H9 (cell line): ENCODE measurements at regions not wholly inside any gene's neighbourhood (a gene's known extent, or its start where the extent isn't known, plus 50 kb on each side); places are given as distances from the start of the nearest gene placed in this dataset.

Experiments used
- DNase-seq: peaks from one replicate; pipeline ENCODE4 v3.0.0-alpha.2; 2017
- H2AFZ ChIP-seq: one replicate; pipeline ENCODE4 v1.6.1; 2013; ENCODE audit warnings: mild to moderate bottlenecking, low read length, control low read depth, moderate library complexity
- H2AK5ac ChIP-seq: 2 replicates; pipeline ENCODE4 v1.6.1; 2013; ENCODE audit warnings: low read length, control low read depth, mixed read lengths; ENCODE audit not compliant: insufficient read length
- H2BK120ac ChIP-seq: one replicate; pipeline ENCODE4 v1.6.1; 2013; ENCODE audit warnings: low read depth, mild to moderate bottlenecking, low read length, control low read depth, inconsistent platforms; ENCODE audit not compliant: poor library complexity, severe bottlenecking
- H2BK12ac ChIP-seq: 2 replicates; pipeline ENCODE4 v1.6.1; 2013; ENCODE audit warnings: low read length, control low read depth, mixed read lengths, low read depth; ENCODE audit not compliant: insufficient read length
- H2BK15ac ChIP-seq: 2 replicates; pipeline ENCODE4 v1.6.1; 2013; ENCODE audit warnings: low read depth, low read length, control low read depth
- H2BK20ac ChIP-seq: one replicate; pipeline ENCODE4 v1.6.1; 2013; ENCODE audit warnings: low read depth, mild to moderate bottlenecking, low read length, control low read depth, inconsistent platforms; ENCODE audit not compliant: poor library complexity, severe bottlenecking
- H2BK5ac ChIP-seq: 2 replicates; pipeline ENCODE4 v1.6.1; 2013; ENCODE audit warnings: low read length, control low read depth, mixed read lengths; ENCODE audit not compliant: insufficient read length
- H3K14ac ChIP-seq: 2 replicates; pipeline ENCODE4 v1.6.1; 2013; ENCODE audit warnings: low read length, control low read depth; ENCODE audit not compliant: insufficient read depth
- H3K18ac ChIP-seq: 2 replicates; pipeline ENCODE4 v1.6.1; 2013; ENCODE audit warnings: low read depth, mild to moderate bottlenecking, mixed read lengths, low read length, control low read depth; ENCODE audit not compliant: insufficient read length
- H3K23ac ChIP-seq: 2 replicates; pipeline ENCODE4 v1.6.1; 2013; ENCODE audit warnings: low read length, control low read depth, mixed read lengths, low read depth; ENCODE audit not compliant: insufficient read length
- H3K23me2 ChIP-seq: 2 replicates; pipeline ENCODE4 v1.6.1; 2013; ENCODE audit warnings: low read depth, mild to moderate bottlenecking, mixed read lengths, low read length, control low read depth; ENCODE audit not compliant: insufficient read length, poor library complexity, severe bottlenecking
- H3K27ac ChIP-seq: 2 replicates; pipeline ENCODE4 v1.5.1; 2013; ENCODE audit warnings: low read length, control low read depth, mixed read lengths, low read depth; ENCODE audit not compliant: insufficient read length
- H3K27me3 ChIP-seq: 2 replicates; pipeline ENCODE4 v1.6.1; 2013; ENCODE audit warnings: low read length, control low read depth, inconsistent platforms; ENCODE audit not compliant: insufficient read depth
- H3K4ac ChIP-seq: 2 replicates; pipeline ENCODE4 v1.6.1; 2013; ENCODE audit warnings: low read depth, mild to moderate bottlenecking, control low read depth, inconsistent platforms, low read length, moderate library complexity
- H3K4me1 ChIP-seq: 2 replicates; pipeline ENCODE4 v1.6.1; 2013; ENCODE audit warnings: low read length, control low read depth, inconsistent platforms; ENCODE audit not compliant: insufficient read depth
- H3K4me2 ChIP-seq: 2 replicates; pipeline ENCODE4 v1.6.1; 2013; ENCODE audit warnings: low read length, control low read depth, mixed read lengths; ENCODE audit not compliant: insufficient read length, insufficient read depth
- H3K56ac ChIP-seq: 2 replicates; pipeline ENCODE4 v1.6.1; 2013; ENCODE audit warnings: low read depth, mild to moderate bottlenecking, mixed read lengths, low read length, control low read depth; ENCODE audit not compliant: insufficient read length
- H3K79me1 ChIP-seq: 2 replicates; pipeline ENCODE4 v1.6.1; 2013; ENCODE audit warnings: low read depth, mild to moderate bottlenecking, moderate library complexity, low read length, control low read depth, inconsistent platforms; ENCODE audit not compliant: insufficient read depth, poor library complexity, severe bottlenecking
- H3K79me2 ChIP-seq: 2 replicates; pipeline ENCODE4 v1.6.1; 2013; ENCODE audit warnings: low read length, control low read depth, inconsistent platforms; ENCODE audit not compliant: insufficient read depth
- H3K9ac ChIP-seq: 2 replicates; pipeline ENCODE4 v1.6.1; 2013; ENCODE audit warnings: low read length, control low read depth, mixed read lengths; ENCODE audit not compliant: insufficient read length; ENCODE audit errors: extremely low read depth
- H3K9me3 ChIP-seq: one replicate; pipeline ENCODE4 v1.6.1; 2013; ENCODE audit warnings: low read depth, low read length, inconsistent platforms; ENCODE audit not compliant: control insufficient read depth
- H3T11ph ChIP-seq: one replicate; pipeline ENCODE4 v1.6.1; 2013; ENCODE audit warnings: mild to moderate bottlenecking, low read length, control low read depth, inconsistent platforms
- H4K20me1 ChIP-seq: one replicate; pipeline ENCODE4 v1.6.1; 2013; ENCODE audit not compliant: control insufficient read depth, insufficient read length, insufficient read depth
- H4K5ac ChIP-seq: 2 replicates; pipeline ENCODE4 v1.6.1; 2013; ENCODE audit warnings: low read depth, mild to moderate bottlenecking, mixed read lengths, low read length, control low read depth; ENCODE audit not compliant: insufficient read length
- H4K8ac ChIP-seq: replicated peaks from 2 replicates; pipeline ENCODE4 v1.6.1; 2013; ENCODE audit warnings: low read length, control low read depth, mixed read lengths, low read depth; ENCODE audit not compliant: insufficient read length
- H4K91ac ChIP-seq: 2 replicates; pipeline ENCODE4 v1.6.1; 2013; ENCODE audit warnings: low read depth, mild to moderate bottlenecking, moderate library complexity, mixed read lengths, low read length, control low read depth; ENCODE audit not compliant: insufficient read length
- H3K27ac Mint-ChIP-seq, 3 experiments: 2 replicates in 2 of 3; 3 replicates in 1 of 3; pipeline ENCODE4 v1.8.0; 2020 to 2021; ENCODE audit warnings: mixed read lengths in 3 of 3, mild to moderate bottlenecking in 1 of 3, moderate library complexity in 1 of 3
- H3K27me3 Mint-ChIP-seq: 2 replicates; pipeline ENCODE4 v1.8.0; 2021; ENCODE audit warnings: low read depth, mild to moderate bottlenecking, moderate library complexity, mixed read lengths
- H3K36me3 Mint-ChIP-seq, 3 experiments: 2 replicates in 2 of 3; 3 replicates in 1 of 3; pipeline ENCODE4 v1.8.0; 2020 to 2021; ENCODE audit warnings: low read depth in 3 of 3, mixed read lengths in 3 of 3; ENCODE audit not compliant: insufficient read depth in 1 of 3
- H3K4me1 Mint-ChIP-seq, 2 experiments: 2 replicates each; pipeline ENCODE4 v1.8.0; 2020; ENCODE audit warnings: mixed read lengths in 2 of 2
- H3K4me3 Mint-ChIP-seq, 2 experiments: 2 replicates in 1 of 2; 3 replicates in 1 of 2; pipeline ENCODE4 v1.8.0; 2020 to 2021; ENCODE audit warnings: mild to moderate bottlenecking in 2 of 2, mixed read lengths in 2 of 2, moderate library complexity in 1 of 2
- H3K9me3 Mint-ChIP-seq, 2 experiments: 2 replicates in 1 of 2; 3 replicates in 1 of 2; pipeline ENCODE4 v1.8.0; 2020; ENCODE audit warnings: mild to moderate bottlenecking in 2 of 2, mixed read lengths in 2 of 2, moderate library complexity in 1 of 2
- CTCF ChIP-seq: fragments of 200-600 bp; sonication (generic); conservative IDR thresholded peaks from 3 replicates; pipeline ENCODE4 v1.8.0; 2021; ENCODE audit warnings: antibody characterized with exemption, mild to moderate bottlenecking
- WGBS: extraction: QIAGEN DNeasy Blood & Tissue Kit; methylation state at CpG from one replicate; pipeline ENCODE4 v1.1.7; 2013; ENCODE audit warnings: missing lambda C conversion rate, low lambda C conversion rate, mixed read lengths; ENCODE audit not compliant: insufficient read length; ENCODE audit errors: extremely low coverage; 5-methylcytosine and 5-hydroxymethylcytosine counted together

GRCh38 chr3:25144430-25144829, 283.6 kb upstream of the RARB start:
- Histone ChIP-seq H3K18ac (no peak overlapping the region), H2BK15ac (no peak overlapping the region), H3K4me1 (no peaks in the 10 kb centered on the region; the same call in 1 of the 2 replicates), H3K79me1 (no peaks in the 10 kb centered on the region), H2BK20ac (no peak overlapping the region), H3K4me2 (no peak overlapping the region), H4K8ac (no peak overlapping the region), H2BK5ac (no peak overlapping the region), H3K9me3 (no peaks in the 10 kb centered on the region), H4K20me1 (no peaks in the 10 kb centered on the region), H2BK12ac (no peak overlapping the region), H3K14ac (no peak overlapping the region), H3K23ac (no peak overlapping the region), H4K5ac (no peak overlapping the region), H4K91ac (no peak overlapping the region), H3T11ph (no peak overlapping the region), H3K9ac (no peak overlapping the region), H3K4ac (no peak overlapping the region), H2BK120ac (no peak overlapping the region), H3K79me2 (no peaks in the 10 kb centered on the region), H3K27me3 (no peaks in the 10 kb centered on the region), H2AFZ (no peak overlapping the region), H3K23me2 (no peaks in the 10 kb centered on the region), H2AK5ac (no peak overlapping the region), H3K27ac (no peak overlapping the region), H3K56ac (no peak overlapping the region)
- no peak for TF ChIP-seq CTCF
- no CpG with 5 or more reads among the region's 4 CpGs for WGBS
- Mint-ChIP-seq H3K36me3 (peaks cover 0 to 4% (median 0%) of the 10 kb centered on the region in 3 experiments; a peak in 2 of 7 replicates), H3K27ac (no peak overlapping the region), H3K27me3 (no peaks in the 10 kb centered on the region), H3K4me3 (no peak overlapping the region), H3K4me1 (peaks cover 3 to 19% of the 10 kb centered on the region in 2 experiments), H3K9me3 (no peaks in the 10 kb centered on the region; a peak in 1 of 5 replicates)
- no peak for DNase-seq
